HG02973 (cell line): ENCODE measurements at regions not wholly inside any gene's neighbourhood (a gene's known extent, or its start where the extent isn't known, plus 50 kb on each side); places are given as distances from the start of the nearest gene placed in this dataset.
A peak's percentile ranks its signal among the peaks of the same experiment; 100 is the strongest.
"Not testable (repeated sequence)": the region's sequence is repeated elsewhere in the genome, so short reads cannot be mapped to it uniquely, and the experiment has no call there.

Source experiments
- ATAC-seq: cut with Tn5 transposase; IDR thresholded peaks from one replicate; pipeline ENCODE4 v1.9.1; 2021; ENCODE audit warnings: moderate library complexity; ENCODE audit not compliant: unreplicated experiment

DNA sequence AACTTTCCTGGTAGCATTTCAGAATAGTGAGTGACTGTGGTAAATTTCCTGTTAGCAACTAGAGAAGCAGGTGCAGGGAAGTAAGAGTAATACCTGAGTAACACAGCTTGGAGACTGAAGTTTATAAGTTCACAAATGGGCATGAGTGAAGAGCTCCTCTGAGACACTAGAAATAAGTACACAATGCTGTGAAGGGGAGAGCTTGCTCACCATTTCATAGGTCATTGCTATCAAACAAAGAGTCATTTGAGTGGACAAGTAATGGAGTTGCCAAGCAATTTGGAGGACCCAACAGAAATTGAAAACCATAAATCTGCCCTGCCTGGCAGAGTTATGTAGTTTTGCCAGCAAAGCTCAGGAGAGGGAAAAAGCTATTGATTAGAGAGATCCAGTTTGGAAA lies 523.6 kb downstream of the TRAM1L1 start:
- ATAC-seq, result no peak

DNA sequence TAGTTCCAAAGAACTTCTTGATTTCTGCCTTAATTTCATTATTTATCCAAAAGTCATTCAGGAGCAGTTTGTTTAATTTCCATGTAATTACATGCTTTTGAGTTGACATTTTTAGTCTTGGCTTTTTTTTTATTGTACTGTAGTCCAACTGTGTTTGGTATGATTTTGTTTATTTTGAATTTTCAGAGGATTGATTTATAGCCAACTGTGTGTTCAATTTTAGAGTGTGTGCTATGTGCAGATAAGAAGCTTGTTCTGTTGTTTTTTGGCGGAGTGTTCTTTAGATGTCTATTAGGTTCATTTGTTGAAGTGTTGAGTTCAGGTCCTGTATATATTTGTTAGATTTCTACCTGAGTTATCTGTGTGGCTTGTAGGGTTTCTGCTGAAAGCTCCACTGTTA lies 533.6 kb downstream of the TRAM1L1 start:
- ATAC-seq, result no peak

DNA sequence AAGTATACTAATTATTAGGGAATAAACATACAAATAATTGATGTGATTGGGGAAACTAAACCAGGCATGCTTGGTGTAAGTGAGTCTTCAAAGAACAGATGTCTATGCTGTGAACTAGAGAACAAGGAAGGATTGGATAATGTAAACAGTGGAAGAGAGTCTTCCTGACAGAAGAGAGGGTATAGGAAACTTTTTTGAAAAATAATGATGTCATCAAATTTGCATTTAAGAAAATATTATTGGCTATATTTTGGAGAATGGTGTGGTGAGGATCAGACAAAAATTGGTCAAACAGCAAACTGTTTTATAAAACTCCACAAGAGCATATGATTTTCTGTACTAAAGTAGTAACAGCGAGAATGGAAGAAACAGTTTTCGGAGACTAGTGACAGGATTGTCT lies 537.7 kb downstream of the TRAM1L1 start:
- ATAC-seq, result no peak

DNA sequence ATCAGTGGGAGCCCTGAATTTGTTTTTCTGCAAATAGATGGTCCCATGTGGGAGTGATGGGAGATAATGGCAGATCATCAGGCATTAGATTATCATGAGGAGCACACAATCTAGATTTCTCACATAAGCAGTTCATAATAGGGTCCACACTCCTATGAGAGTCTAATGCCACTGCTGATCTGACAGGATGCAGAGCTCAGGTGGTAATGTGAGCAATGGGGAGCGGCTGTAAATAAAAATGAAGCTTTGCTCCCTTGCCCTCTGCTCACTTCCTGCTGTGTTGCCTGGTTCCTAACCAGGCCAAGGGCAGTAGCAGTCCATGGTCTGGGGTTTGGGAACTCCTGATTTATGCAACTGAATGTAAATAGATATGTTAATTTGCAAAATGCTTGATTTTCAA lies 538.6 kb downstream of the TRAM1L1 start:
- ATAC-seq, result no peak

DNA sequence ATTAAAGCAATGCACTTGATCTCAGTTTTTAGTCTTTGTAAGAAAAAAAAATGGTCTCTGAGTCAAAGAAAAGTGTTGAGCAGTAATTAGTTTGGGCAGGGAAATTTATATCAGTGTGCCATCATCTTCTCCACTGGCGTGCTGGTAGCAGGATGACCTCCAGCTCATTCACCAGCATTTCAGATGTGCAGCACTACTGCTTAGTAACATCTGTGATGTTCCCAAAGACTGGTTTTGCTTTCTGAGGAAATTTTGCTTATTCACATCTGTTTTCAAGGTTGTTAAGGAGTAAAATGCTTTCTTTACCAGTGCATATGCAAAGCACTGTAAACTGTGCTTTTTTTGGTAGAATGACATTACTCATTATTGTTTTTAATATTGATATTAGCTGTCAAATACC lies 540.4 kb downstream of the TRAM1L1 start:
- ATAC-seq, result no peak

DNA sequence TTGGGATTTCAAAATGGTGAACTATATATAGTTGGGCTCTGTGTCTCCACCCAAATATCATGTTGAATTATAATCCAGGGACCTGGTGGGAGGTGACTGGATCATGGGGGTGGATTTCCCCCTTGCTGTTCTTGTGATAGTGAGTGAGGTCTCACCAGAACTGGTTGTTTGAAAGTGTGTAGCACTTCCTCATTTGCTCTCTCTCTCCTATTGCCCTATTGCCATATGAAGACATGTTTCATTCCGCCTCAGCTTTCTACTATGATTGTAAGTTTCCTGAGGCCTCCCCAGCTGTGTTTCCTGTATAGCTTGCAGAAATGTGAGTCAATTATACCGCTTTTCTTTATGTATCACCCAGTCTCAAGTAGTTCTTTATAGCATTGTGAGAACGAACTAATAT lies 545.6 kb downstream of the TRAM1L1 start:
- no peak for ATAC-seq

DNA sequence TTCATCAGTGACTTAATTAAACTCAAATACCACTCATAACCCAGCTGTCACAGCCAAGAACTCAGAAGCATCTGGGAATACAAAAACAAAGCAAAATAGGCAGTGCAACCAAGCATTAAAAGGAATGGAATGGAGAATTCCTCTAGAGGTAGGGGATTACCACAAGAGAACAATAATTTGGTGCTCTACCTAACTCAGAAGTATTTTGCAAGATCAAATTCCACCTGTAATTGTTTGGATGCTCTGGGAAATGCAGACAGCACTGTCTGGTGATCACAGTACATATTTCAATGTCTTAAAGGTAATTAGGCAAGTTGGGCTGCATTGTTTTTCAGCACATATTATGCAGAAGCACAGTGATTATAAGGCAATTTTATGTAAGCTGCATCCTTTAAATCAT lies 547.5 kb downstream of the TRAM1L1 start:
- ATAC-seq, result no peak

DNA sequence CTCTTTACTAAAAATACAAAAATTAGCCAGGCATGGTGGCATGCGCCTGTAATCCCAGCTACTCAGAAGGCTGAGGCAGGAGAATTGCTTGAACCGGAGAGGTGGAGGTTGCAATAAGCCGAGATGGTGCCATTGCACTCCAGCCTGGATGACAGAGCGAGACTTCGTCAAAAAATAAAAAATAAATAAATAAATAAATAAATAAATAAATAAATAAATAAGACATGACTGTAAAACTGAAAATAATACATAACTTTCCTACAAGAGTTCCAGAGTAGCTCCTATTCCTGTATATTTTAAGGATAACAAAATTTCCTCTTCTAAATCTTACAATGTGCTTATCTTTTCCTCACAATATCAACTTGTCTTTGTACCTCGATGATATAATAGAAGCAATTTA lies 549.4 kb downstream of the TRAM1L1 start:
- not testable (repeated sequence) for ATAC-seq

DNA sequence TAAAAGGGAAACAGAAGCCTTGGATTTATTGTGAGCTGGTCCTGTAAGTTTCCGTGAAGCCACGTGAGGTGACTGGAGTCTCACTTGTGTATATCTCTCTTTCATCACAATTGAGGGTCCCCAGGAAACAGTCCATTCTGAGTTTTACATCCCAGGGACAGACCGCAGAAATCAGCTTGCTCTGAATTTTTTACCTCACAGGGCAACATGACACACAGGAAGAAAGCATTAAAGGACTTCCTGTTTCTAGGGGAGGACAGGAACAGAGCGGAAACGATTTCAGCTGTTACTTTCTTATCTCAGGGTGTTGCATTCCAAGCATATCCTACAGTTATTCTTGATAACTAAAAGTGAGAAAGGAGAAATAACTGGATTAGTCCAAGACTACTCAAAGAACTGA lies 553.5 kb downstream of the TRAM1L1 start:
- ATAC-seq, result peak; percentile 37

DNA sequence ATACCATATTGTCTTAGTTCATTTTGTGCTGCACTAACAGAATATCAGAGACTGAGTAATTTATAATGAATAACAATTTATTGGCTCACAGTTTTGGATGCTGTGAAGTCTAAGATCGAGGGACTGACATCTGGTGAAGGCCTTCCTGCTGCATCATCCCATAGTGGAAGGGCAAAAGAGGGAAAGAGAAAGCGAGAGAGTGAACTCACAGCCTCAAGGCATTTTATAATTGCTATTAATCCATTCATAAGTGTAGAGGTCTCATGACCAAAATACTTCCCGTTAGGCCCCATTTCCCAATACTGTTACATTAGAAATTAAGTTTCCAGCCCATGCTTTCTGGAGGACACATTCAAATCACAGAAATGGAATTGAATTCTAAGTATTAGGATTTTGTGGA lies 554.4 kb downstream of the TRAM1L1 start:
- no peak for ATAC-seq

DNA sequence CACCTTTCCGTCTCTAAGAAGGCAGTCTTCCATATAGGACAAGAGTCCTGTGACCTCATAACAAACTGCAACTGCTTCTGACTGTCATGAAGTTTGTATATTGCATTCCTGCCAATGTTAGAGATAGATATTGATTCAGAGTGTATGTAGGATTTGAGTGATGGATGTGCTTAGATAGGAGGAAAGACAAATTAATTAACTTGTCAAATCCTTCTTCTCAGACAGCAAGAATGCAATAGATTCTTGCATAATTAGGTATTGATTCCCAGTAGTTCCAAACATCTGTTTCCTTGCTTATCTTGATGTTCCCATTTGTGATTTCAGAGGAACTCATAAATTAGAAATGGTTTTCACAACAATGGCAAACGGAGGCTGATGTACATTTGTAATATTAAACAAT lies 555.3 kb downstream of the TRAM1L1 start:
- ATAC-seq, result no peak

DNA sequence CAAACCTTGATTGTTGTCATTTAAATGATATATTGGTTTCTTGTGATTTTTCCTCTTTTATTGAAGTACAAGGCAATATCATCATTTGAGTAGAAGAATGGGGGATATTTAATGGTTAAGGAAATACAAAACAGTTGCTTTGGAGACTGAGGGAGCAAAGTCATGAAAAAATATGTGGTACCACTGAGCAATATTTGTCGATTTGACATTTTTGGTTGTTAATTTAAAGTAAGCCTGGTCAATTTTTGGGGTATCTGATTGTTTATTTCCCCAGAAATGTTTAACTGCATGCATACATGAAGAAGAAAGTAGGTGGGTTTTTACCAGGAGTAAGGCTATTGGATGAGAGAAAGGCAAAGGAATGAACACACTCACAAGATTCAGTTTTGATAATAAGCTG lies 556.2 kb downstream of the TRAM1L1 start:
- no peak for ATAC-seq

DNA sequence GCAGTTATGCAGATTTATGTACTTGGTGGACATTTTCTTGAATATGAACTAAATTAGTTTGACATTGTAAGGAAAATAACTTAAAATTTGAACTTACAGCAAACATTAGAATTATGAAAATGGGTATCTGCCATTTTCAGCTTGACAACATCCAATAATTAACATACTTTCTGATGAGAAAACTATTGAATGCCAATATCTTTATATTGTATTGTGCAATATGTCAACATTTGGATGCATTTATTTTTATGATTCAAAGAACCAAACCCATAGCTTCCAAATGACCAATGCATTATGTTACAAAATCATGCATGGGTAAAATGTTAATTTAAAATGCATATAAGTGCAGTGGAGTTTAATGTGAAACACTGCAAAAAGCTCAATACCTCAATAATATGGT lies 562.5 kb downstream of the TRAM1L1 start:
- no peak for ATAC-seq

DNA sequence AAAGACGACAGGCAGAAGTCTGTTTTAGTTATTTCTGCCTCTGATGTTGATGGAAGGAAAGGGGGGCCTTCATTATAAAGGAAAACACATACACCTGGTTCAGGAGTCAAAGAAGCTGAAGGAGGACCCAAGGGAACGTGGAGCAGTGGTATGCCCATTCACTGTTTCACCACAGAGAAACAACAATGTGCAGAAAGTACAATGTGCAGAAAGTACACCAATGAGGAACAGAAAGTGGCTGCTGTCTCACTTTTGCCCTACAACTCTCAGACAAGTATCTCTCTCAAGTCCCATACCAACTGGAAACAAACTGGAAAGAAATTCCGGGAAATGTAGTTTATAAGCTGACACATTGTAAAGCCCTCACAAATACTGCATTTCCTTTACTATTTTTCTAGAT lies 564.5 kb downstream of the TRAM1L1 start:
- no peak for ATAC-seq

DNA sequence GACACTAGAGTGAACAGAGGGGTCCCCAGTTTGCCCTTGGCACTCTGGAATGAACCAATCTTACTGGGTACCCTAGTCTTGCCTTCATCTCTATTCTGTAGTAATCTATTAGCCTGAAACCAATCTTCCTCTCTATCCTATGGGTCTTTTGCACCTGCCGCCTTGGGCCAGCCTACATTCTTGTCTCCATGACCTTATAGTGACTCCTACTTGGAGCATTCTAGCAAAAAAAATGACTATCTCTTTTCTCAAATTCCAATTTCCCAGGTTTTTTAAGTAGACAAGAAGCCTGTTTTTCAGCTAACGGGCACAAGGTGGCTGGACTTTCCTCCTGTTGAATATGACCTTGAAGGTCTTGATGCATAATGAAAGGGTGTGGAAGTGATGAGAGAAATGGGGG lies 568.7 kb downstream of the TRAM1L1 start:
- no peak for ATAC-seq

DNA sequence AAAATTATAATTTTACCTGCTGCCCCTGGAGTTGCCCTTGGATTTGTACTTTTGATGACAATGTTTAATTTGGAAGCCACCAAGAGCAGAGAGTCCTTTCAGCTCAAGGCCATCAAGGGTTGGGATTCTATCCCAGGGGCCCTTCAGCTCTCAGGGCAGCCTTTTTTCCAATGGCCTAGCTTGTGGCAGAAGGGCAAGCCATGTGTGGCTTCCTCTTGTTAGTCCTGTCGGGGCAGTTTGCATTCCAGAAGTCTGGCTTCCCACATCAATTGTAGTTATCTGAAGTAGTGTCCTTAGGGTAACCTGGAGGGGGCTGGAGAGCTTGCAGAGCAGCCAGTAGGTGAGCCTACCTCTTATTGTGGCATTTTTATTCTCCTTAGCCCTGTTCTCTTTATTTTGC lies 569.4 kb downstream of the TRAM1L1 start:
- ATAC-seq, result no peak

DNA sequence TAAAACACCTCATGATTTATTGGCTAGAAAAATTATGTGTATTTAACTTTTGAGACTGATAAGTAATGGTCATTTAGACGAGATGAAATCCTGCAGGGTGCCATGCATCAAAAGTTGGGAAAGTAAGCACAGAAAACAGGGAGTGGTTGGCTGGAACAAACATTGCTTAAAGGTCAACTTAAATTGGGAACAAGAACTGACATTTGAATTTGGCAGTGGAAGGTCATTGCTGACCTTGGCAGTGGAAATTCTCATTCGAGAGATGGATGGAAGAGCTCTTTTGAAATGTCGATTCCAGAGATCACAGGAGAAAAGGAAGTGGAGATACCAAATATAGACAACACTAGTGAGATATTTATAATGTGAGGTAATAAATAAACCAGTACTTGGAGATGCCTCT lies 572.8 kb downstream of the TRAM1L1 start:
- ATAC-seq, result no peak

DNA sequence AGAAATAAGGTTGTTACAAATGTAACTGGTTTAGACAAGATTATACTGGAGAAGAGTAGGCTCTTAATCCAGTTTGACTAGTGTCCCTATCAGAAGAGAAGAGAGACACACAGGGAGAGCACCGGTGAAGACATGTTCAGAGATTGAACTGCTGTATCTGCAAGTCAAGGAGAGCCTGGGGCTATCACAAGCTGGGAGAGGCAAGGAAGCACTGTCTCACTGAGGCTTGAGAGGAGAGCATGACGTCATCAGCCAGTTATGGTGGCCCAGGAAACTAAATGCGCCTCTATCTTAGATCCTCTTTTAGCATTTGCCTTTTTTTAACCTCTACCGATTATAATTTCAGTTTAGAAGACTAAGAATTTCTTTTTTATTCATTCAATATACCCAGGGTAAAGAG lies 583.4 kb downstream of the TRAM1L1 start:
- ATAC-seq, result no peak

DNA sequence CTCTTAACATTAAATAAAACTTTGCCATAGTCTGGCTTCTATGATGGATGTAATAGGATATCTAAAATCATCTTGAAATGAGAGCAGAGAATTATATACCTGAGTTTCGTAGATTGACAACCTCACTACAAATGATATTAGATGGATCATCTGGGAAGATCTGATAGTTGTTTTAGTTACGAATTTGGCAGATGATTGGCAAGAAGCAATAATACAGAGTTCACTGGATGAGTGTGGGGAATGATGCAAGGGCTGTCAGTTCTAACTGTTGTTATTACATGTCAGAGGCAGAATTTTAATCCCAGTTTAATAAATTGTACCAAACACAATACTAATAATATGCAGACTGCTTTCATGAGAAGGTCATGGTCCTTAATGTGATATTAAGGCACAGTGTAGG lies 585.2 kb downstream of the TRAM1L1 start:
- ATAC-seq, result no peak

DNA sequence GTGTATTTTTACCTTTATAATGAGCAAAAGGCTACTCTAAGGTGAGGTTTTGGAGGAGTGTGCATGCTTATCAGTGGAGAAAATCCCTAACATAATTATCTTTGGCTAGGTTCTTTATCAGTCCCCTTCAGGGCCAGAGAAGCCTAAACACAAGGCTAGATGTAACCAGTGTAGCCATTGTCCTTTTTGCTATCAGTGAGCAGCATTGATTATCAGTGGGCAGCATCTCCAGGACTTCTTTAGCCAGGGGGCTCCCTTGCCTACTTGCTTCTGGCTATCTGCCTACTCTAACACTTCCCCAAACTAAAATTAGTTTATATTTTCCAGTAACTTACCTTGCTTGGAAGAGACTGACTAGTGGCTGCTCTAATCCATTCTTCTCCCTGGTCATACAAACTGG lies 595.6 kb downstream of the TRAM1L1 start:
- no peak for ATAC-seq

DNA sequence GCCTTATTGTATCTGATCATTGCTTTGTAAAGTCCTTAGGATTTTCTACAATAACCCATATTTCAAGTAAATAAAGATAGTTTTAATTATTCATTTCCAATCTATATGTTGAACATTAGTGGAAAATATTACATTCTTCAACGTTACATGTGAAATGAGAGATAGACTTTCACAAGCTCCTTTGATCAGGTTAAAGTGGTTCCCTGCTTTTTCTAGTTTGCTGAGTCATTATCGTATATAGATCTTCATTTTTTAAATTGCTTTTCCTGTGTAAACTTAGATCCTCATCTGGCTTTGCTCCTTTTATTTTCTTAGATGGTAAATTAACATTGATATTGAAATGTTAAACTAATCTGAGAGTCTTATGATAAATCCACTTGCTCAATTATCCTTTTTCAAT lies 599.0 kb downstream of the TRAM1L1 start:
- ATAC-seq, result no peak

DNA sequence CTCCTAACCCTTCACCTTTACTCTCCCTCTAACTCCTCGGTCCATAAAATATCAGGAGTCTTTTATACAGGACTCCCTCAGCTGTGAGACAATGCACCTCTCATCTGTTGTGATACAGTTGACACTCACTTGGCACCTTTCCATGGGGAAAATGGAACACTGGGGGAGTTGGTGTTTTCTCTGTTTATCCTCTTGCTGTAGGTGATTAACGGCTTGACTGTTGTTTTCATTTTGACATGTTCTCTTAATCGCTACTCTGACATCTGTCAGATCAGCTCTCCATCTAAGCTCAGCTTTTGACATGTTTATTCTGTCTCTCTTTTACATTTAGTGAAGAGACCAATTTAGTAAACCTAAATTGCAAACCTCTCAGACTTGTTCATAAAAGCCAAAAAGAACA lies 604.8 kb downstream of the TRAM1L1 start:
- ATAC-seq, result no peak

DNA sequence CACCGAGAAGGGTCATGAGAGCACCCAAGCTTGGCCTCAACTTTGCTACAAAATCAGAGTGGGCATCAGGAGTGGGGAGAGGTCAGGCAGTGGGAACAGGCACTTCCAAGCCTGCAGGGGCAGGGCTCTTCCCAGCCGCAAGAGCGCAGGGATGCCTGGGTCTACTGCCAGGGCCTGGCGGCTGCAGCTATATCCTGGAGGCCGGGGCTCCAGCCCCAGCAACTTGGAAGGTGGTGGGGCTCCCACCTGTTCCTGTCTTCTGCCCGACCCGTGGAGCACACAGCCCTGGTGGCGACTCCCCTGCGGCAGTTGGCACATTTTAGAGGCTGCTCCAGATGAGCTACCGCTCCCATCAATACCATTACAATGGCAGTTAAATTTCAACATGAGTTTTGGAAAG lies 607.0 kb downstream of the TRAM1L1 start:
- no peak for ATAC-seq

DNA sequence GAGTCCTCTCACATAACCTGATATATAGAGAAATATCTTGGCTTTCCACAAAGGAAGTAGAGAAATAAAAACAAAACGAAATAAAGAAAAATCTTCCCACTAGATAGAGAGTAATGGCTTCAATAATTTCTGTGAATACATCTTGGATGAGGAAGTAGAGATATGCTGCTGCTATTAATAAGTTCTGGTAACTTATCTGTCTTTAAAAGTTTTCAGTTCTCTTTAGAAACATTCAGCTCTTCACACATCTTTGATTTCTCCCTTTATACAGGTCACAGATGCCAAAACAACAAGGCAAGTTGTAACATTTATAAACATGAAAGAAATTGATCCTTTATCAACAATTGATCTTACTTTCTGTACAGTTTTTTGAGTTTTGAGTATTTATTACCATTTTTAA lies 615.8 kb downstream of the TRAM1L1 start:
- no peak for ATAC-seq
